ENCODE measurements at regions not wholly inside any gene's neighbourhood (a gene's known extent, or its start where the extent isn't known, plus 50 kb on each side); places are given as distances from the start of the nearest gene placed in this dataset.

- Histone ChIP-seq H3K9ac (ENCODE audit: low read depth, low read length) (no peak overlapping the region), H3K4me1 (ENCODE audit: control insufficient read depth, insufficient read depth, low read length) (peaks cover 9% of the 10 kb centered on the region), H3K4me3 (ENCODE audit: low read depth, low read length) (no peak overlapping the region), H3K36me3 (ENCODE audit: control insufficient read depth, insufficient read depth, low read length) (no peaks in the 10 kb centered on the region), H3K9me3 (ENCODE audit: control insufficient read depth, insufficient read depth, low read length) (no peaks in the 10 kb centered on the region), H3K27me3 (ENCODE audit: control insufficient read depth, insufficient read depth, low read length) (no peaks in the 10 kb centered on the region)
Observed at GRCh38 chr1:221174330-221174993, 295.2 kb downstream of the HLX start.

- Histone ChIP-seq H3K36me3 (ENCODE audit: control insufficient read depth, insufficient read depth, low read length) (no peaks in the 10 kb centered on the region), H3K4me1 (ENCODE audit: control insufficient read depth, insufficient read depth, low read length) (peaks cover 2% of the 10 kb centered on the region), H3K9ac (ENCODE audit: low read depth, low read length) (no peak overlapping the region), H3K9me3 (ENCODE audit: control insufficient read depth, insufficient read depth, low read length) (no peaks in the 10 kb centered on the region), H3K27me3 (ENCODE audit: control insufficient read depth, insufficient read depth, low read length) (no peaks in the 10 kb centered on the region), H3K4me3 (ENCODE audit: low read depth, low read length) (no peak overlapping the region)
Observed at GRCh38 chr1:221175249-221175648, 296.0 kb downstream of the HLX start.

GRCh38 chr1:221180704-221181368, 301.6 kb downstream of the HLX start:
- Histone ChIP-seq H3K4me3 (ENCODE audit: low read depth, low read length) (no peak overlapping the region), H3K27me3 (ENCODE audit: control insufficient read depth, insufficient read depth, low read length) (no peaks in the 10 kb centered on the region)

GRCh38 chr1:221182791-221183533, 303.7 kb downstream of the HLX start:
- no peaks in the 10 kb centered on the region for H3K9me3 ChIP-seq (ENCODE audit: control insufficient read depth, insufficient read depth, low read length)
- H3K27me3 ChIP-seq (ENCODE audit: control insufficient read depth, insufficient read depth, low read length) = no peaks in the 10 kb centered on the region
- no peak overlapping the region for H3K9ac ChIP-seq (ENCODE audit: low read depth, low read length)
- no peaks in the 10 kb centered on the region for H3K4me1 ChIP-seq (ENCODE audit: control insufficient read depth, insufficient read depth, low read length)
- no peak overlapping the region for H3K4me3 ChIP-seq (ENCODE audit: low read depth, low read length)
- H3K36me3 ChIP-seq (ENCODE audit: control insufficient read depth, insufficient read depth, low read length) = no peaks in the 10 kb centered on the region

More at GRCh38 chr1:221180704-221181368, 301.6 kb downstream of the HLX start:
- no peaks in the 10 kb centered on the region for H3K36me3 ChIP-seq (ENCODE audit: control insufficient read depth, insufficient read depth, low read length)
- no peaks in the 10 kb centered on the region for H3K9me3 ChIP-seq (ENCODE audit: control insufficient read depth, insufficient read depth, low read length)
- H3K9ac ChIP-seq (ENCODE audit: low read depth, low read length) = no peak overlapping the region
- H3K4me1 ChIP-seq (ENCODE audit: control insufficient read depth, insufficient read depth, low read length) = no peaks in the 10 kb centered on the region

- no peak overlapping the region for H3K9ac ChIP-seq (ENCODE audit: low read depth, low read length)
- no peaks in the 10 kb centered on the region for H3K9me3 ChIP-seq (ENCODE audit: control insufficient read depth, insufficient read depth, low read length)
- H3K36me3 ChIP-seq (ENCODE audit: control insufficient read depth, insufficient read depth, low read length) = no peaks in the 10 kb centered on the region
- no peaks in the 10 kb centered on the region for H3K4me1 ChIP-seq (ENCODE audit: control insufficient read depth, insufficient read depth, low read length)
- no peak overlapping the region for H3K4me3 ChIP-seq (ENCODE audit: low read depth, low read length)
- no peaks in the 10 kb centered on the region for H3K27me3 ChIP-seq (ENCODE audit: control insufficient read depth, insufficient read depth, low read length)
Observed at GRCh38 chr1:221184131-221184794, 305.0 kb downstream of the HLX start.

GRCh38 chr1:221187174-221187573, 307.9 kb downstream of the HLX start:
- Histone ChIP-seq H3K4me3 (ENCODE audit: low read depth, low read length) (no peak overlapping the region), H3K36me3 (ENCODE audit: control insufficient read depth, insufficient read depth, low read length) (no peaks in the 10 kb centered on the region), H3K9me3 (ENCODE audit: control insufficient read depth, insufficient read depth, low read length) (no peaks in the 10 kb centered on the region), H3K4me1 (ENCODE audit: control insufficient read depth, insufficient read depth, low read length) (no peaks in the 10 kb centered on the region), H3K9ac (ENCODE audit: low read depth, low read length) (no peak overlapping the region), H3K27me3 (ENCODE audit: control insufficient read depth, insufficient read depth, low read length) (no peaks in the 10 kb centered on the region)

- Histone ChIP-seq H3K9ac (ENCODE audit: low read depth, low read length) (no peak overlapping the region), H3K4me3 (ENCODE audit: low read depth, low read length) (no peak overlapping the region), H3K36me3 (ENCODE audit: control insufficient read depth, insufficient read depth, low read length) (no peaks in the 10 kb centered on the region), H3K27me3 (ENCODE audit: control insufficient read depth, insufficient read depth, low read length) (no peaks in the 10 kb centered on the region), H3K4me1 (ENCODE audit: control insufficient read depth, insufficient read depth, low read length) (no peaks in the 10 kb centered on the region), H3K9me3 (ENCODE audit: control insufficient read depth, insufficient read depth, low read length) (no peaks in the 10 kb centered on the region)
Observed at GRCh38 chr1:221188458-221188857, 309.2 kb downstream of the HLX start.

- Histone ChIP-seq H3K4me3 (ENCODE audit: low read depth, low read length) (no peak overlapping the region), H3K9me3 (ENCODE audit: control insufficient read depth, insufficient read depth, low read length) (no peaks in the 10 kb centered on the region), H3K4me1 (ENCODE audit: control insufficient read depth, insufficient read depth, low read length) (no peaks in the 10 kb centered on the region), H3K27me3 (ENCODE audit: control insufficient read depth, insufficient read depth, low read length) (no peaks in the 10 kb centered on the region), H3K9ac (ENCODE audit: low read depth, low read length) (no peak overlapping the region), H3K36me3 (ENCODE audit: control insufficient read depth, insufficient read depth, low read length) (no peaks in the 10 kb centered on the region)
Observed at GRCh38 chr1:221190249-221190648, 311.0 kb downstream of the HLX start.

- Histone ChIP-seq H3K36me3 (ENCODE audit: control insufficient read depth, insufficient read depth, low read length) (no peaks in the 10 kb centered on the region), H3K4me3 (ENCODE audit: low read depth, low read length) (no peak overlapping the region), H3K9ac (ENCODE audit: low read depth, low read length) (no peak overlapping the region), H3K4me1 (ENCODE audit: control insufficient read depth, insufficient read depth, low read length) (no peaks in the 10 kb centered on the region), H3K9me3 (ENCODE audit: control insufficient read depth, insufficient read depth, low read length) (no peaks in the 10 kb centered on the region), H3K27me3 (ENCODE audit: control insufficient read depth, insufficient read depth, low read length) (no peaks in the 10 kb centered on the region)
Observed at GRCh38 chr1:221192055-221192454, 312.8 kb downstream of the HLX start.

GRCh38 chr1:221200464-221200863, 321.2 kb downstream of the HLX start:
- Histone ChIP-seq H3K9ac (ENCODE audit: low read depth, low read length) (no peak overlapping the region), H3K9me3 (ENCODE audit: control insufficient read depth, insufficient read depth, low read length) (no peaks in the 10 kb centered on the region), H3K4me1 (ENCODE audit: control insufficient read depth, insufficient read depth, low read length) (no peaks in the 10 kb centered on the region), H3K36me3 (ENCODE audit: control insufficient read depth, insufficient read depth, low read length) (no peaks in the 10 kb centered on the region), H3K4me3 (ENCODE audit: low read depth, low read length) (no peak overlapping the region), H3K27me3 (ENCODE audit: control insufficient read depth, insufficient read depth, low read length) (no peaks in the 10 kb centered on the region)

- Histone ChIP-seq H3K27me3 (ENCODE audit: control insufficient read depth, insufficient read depth, low read length) (no peaks in the 10 kb centered on the region), H3K4me3 (ENCODE audit: low read depth, low read length) (no peak overlapping the region), H3K36me3 (ENCODE audit: control insufficient read depth, insufficient read depth, low read length) (no peaks in the 10 kb centered on the region), H3K9ac (ENCODE audit: low read depth, low read length) (no peak overlapping the region), H3K9me3 (ENCODE audit: control insufficient read depth, insufficient read depth, low read length) (no peaks in the 10 kb centered on the region), H3K4me1 (ENCODE audit: control insufficient read depth, insufficient read depth, low read length) (no peaks in the 10 kb centered on the region)
Observed at GRCh38 chr1:221201773-221202172, 322.5 kb downstream of the HLX start.
